ENCODE measurements at regions not wholly inside any gene's neighbourhood (a gene's known extent, or its start where the extent isn't known, plus 50 kb on each side); places are given as distances from the start of the nearest gene placed in this dataset.
"Not testable (repeated sequence)": the region's sequence is repeated elsewhere in the genome, so short reads cannot be mapped to it uniquely, and the experiment has no call there.

DNA sequence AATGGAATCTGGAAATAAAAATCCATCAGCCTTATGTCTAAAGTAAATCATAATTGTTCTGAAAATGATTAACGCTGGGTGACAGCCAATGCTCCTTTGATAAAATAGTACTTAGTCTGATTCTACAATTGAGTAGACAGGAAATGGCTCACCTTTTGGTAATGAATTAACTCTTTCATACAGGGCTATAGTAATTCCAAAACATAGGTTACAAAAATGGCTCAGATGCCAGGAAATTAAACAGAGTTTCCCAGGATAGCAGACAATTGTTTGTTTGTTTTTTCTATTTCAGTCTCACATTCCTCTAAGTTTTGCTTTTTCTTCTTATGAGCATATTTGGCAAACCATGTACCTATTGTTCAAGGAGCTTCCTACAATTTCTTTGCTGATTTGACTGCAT, 257.2 kb upstream of the EPHA7 start:
- DNase-seq (ENCODE audit: low read depth) = no peak

DNA sequence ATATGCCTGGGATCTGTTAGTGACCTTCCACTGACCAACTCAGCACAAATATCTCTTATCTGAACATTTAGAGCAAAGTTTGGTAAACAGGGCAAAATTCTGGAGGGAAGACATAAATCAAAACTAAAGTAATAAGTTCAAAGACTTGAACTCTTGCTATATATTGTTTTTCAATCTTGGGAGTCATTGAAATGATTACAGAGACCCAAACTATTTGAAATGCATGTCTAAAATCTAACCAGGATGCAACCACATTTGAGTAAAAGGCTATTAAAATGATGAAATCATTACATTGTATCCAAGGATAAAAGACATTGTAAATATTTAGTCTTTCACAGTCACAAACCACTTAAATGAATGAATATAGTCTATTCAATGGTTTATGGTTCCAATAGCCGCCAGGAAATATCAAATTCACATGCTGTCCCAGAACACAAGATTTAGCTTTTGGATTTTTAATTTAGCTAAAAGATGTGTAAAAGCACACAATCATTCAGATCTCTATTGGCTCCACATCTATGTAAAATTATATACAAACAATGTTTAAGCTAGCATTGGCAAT, 256.6 kb upstream of the EPHA7 start:
- no peak for DNase-seq (ENCODE audit: low read depth)

DNA sequence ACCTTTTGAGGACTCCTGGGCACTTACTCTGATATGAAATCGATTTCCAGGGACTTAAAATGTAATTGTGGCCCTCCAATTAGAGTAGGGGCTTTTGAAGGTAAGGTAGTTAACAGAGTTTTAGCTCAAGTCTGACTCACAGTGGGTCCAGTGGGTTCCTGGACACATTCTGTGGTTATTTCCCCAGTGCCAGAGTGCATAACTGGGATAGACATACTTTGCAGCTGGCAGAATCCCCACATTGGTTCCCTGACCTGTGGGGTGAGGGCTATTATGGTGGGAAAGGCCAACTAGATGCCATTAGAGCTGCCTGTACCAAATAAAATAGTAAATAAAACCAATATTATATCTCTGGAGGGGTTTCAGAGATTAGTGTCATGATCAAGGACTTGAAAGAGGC, 243.8 kb upstream of the EPHA7 start:
- no peak for DNase-seq (ENCODE audit: low read depth)

DNA sequence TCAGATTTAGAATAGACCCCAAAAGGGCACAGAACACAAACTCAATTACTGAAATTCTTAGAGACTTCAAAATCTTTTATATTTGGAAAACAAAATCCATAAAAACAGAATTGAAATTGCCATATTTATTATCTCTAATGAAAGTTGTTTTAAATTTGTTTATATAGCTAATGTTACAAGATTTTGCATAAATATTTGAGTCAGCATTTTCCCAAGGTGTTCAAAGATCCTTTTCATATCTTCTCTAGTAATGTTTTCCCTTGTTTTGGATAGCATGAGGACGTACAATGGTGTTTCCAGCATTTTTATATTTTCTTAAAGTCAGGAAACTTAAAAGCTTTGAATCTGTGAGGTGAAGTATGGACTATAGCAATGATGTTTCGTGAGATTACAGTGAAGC, 235.2 kb upstream of the EPHA7 start:
- DNase-seq (ENCODE audit: low read depth) = no peak

DNA sequence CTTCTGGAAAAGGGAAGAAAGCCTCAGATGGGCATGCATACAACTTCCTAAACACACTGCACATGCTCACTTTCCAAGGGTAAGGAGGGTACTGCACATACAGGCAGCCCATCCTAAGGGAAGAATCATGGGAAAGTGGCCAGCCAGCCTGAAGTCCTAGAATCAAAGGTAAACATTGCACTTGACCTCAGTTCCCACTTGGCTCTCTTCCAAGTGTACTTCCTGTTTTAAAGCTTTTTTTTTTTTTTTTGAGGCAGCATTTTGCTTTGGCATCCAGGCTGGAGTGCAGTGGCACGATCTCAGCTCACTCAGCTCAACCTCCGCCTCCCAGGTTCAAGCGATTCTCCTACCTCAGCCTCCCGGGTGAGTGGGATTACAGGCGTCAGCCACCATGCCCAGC, 225.3 kb upstream of the EPHA7 start:
- no peak for DNase-seq (ENCODE audit: low read depth)

DNA sequence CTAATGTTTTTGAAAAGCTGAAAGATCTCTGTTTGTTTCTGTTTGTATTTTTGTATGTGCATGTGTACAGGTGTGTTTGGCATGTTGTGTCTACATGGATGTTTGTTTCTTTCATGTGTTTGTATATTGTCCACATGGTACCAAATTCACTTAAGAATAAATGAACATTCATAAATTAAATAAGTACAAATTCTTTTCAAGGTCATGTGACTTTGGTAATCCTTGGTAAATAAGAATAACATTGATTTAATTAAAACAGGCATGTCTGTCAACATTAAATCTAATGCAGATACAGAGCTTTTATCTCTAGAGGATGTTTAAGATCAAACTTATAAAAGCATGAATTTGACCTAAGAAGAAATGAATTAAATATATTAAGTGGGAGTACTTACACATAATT, 219.8 kb upstream of the EPHA7 start:
- no peak for DNase-seq (ENCODE audit: low read depth)

DNA sequence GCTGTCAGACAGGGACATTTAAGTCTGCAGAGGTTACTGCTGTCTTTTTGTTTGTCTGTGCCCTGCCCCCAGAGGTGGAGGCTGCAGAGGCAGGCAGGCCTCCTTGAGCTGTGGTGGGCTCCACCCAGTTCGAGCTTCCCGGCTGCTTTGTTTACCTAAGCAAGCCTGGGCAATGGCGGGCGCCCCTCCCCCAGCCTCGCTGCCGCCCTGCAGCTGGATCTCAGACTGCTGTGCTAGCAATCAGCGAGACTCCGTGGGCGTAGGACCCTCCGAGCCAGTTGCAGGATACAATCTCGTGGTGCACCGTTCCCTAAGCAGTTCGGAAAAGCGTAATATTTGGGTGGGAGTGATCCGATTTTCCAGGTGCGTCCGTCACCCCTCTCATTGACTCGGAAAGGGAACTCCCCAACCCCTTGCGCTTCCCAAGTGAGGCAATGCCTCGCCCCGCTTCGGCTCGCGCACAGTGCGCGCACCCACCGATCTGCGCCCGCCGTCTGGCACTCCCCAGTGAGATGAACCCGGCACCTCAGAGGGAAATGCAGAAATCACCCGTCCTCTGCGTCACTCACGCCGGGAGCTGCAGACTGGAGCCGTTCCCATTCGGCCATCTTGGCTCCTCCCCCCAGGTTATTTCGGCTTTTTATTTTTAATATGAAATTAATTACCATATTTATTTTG, 217.8 kb upstream of the EPHA7 start:
- DNase-seq (ENCODE audit: low read depth) = not testable (repeated sequence)

DNA sequence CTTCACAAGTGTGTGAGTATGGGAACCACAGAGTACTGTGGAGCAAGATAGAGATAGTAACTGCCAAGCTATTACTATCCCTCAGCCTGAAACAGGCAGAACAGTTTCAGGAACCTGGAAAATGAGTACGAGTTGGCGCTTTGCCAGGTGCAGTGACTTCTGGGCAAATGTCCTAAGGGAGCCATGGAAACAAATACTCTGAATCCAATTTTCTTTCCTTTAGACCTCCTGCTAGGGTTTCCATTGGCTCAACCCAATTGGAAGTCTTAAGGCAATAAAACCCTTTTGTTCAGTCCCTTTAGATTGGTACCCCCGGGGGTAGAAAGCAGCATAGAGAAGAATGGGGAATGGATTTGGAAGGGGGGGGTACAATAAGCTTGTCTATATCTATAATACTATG, 205.0 kb upstream of the EPHA7 start:
- no peak for DNase-seq (ENCODE audit: low read depth)

DNA sequence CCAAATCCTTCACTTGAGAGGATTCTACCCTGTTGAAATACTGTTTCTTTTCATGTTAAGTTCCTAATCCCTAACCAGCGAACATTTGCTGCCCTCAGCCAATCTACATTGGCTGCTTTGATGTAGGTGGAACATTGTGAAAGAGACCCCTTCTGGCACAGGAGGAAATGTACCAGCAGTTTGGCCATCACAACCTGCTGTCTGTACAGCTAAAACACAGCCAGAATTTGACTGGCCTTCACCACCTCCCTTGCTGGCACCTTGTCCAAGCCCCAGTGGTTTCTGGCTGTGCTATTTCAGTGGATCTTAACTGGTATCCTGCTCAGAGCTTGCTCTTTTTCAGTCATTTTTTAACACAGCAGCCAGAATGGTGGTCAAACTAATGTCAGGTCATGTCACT, 202.1 kb upstream of the EPHA7 start:
- DNase-seq (ENCODE audit: low read depth) = no peak

DNA sequence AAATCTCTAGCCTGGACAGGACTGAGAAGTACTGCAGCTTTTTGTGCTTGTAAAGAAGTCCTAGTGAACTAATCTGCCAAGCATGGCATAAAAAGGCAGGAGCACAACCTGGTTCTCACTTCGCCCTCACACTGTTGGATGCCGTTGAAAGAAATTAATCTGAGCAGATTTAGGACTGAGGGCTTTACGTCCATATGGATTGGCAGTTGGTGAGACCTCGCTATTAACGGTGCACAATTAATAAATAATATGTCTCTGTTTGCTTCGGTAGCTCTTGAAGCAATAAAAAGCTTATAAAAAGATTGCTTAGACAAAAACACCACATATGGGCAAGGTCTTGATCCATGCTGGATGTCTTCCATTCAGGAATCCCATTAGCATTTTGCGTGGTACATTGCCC, 185.6 kb upstream of the EPHA7 start:
- DNase-seq (ENCODE audit: low read depth) = no peak

DNA sequence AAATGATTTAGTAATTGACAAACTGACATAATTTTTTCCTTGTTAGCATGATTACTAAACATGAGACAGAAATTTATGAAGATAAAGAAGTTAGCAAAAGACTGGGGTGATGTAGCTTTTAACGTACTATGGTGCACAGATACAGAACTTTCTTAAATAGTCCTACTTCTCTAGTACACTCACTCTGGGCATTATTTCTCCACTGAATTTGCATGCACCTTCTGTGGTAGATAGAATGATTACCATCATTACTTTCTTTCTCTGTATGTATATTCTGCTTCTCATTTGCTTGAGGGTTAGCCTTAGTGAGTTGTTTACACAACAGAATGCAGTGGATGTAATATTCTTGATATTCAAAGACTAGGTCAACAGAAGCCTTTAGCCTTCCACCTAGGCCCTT, 173.1 kb upstream of the EPHA7 start:
- no peak for DNase-seq (ENCODE audit: low read depth)

DNA sequence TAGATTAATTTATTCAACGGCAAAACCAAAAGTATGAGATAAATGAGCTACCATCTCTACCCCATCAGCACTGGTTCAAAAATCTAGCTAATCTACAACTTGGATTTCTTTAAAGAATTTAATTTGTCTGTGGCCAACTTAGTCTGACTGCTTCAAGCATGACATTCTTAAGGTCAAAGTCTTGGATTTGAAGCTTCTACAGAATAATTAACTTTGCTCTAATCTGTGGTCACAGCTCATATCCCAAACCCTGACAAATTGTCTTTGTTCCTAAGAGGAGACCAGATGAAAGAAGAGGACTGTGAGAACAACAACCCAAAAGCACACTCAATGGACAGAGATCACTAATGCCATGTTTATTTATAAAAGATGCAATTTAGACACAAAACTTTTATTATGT, 166.9 kb upstream of the EPHA7 start:
- no peak for DNase-seq (ENCODE audit: low read depth)

DNA sequence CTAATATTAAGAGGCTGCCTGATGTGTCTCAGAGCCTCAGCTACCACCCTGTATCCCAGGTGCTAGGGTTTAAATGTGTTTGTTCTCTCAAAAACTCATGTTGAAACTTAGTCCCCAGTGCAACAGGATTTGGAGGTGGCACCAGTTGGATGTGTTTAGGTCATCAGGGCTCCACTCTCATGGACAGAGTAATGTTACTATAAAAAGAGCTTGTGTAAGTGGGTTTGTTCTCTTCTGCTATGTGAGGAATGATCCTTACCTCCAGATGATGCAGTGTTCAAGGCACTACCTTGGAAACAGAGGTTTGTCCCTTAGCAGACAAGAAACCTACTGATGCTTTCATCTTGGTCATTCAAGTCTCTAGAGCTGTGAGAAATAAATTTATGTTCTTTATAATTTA, 164.9 kb upstream of the EPHA7 start:
- DNase-seq (ENCODE audit: low read depth) = no peak

DNA sequence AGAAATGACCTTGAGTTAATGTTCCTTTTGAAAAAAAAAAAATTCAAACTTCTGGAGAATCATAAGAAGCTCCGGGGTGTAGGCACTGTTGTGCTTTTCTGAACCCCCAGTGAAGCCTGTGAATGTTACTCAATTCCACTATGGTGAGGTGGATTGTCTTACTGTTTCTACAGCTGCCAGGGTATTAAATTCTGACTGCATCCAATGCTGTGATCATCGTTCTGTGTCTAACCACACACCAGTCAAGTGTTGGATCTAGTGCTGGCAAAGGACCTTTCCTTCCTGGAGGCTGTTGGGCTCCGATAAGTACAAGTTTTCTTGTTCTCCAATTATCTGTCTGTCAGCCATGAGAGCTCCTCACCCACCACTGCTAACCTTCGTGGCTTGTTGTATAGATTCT, 162.0 kb upstream of the EPHA7 start:
- no peak for DNase-seq (ENCODE audit: low read depth)

DNA sequence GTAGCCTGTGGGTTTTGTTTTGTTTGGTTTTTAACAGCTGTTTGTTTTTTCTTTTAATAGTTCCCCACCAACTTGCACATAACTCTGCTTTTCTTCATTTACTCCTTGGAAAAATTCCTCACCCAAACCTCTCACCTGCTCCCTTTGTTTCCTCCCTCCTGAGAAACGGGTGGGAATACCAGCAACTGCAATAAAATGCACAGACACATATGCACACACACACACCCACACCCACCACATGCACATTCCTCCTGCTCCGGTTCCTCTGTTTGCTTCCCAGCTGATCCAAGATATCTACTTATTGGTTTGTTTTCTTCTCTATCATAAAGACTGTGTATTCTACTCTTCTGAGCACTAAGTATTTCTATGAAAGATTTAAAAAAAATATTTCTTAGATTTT, 161.1 kb upstream of the EPHA7 start:
- no peak for DNase-seq (ENCODE audit: low read depth)

DNA sequence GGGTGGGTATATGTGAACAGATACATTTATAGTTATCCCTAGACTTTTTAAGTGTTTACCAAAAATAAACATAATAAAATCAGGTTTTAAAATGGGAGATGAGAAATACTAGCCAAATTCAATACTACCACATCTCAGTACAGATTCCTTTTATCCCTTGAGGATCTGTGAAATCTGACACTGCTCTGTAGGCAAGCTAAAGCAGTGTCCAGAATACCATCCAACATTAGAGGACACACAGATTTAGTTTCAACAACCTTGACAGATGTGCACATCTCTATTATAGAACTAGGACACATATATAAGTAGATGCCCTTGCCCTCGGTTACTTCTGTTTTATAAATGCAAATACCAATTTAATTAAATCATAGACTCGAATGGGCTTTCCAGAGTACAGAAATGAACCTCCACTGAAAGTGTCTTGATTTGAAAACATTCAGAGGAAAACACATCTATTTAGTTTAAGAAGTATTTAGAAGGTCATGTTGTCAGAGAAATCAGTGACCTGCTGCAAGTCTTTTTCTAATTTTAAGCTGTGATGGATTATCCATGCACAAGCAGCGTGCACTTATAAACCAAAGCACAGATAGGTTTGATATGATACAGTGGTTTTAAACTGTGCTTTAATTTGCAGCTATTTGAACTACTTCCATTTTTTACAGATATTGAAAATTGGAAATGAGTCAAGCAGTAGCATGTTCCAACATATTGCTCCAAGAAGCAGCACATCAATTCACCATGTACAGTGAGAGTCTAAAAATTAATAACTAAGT, 156.3 kb upstream of the EPHA7 start:
- no peak for DNase-seq (ENCODE audit: low read depth)

DNA sequence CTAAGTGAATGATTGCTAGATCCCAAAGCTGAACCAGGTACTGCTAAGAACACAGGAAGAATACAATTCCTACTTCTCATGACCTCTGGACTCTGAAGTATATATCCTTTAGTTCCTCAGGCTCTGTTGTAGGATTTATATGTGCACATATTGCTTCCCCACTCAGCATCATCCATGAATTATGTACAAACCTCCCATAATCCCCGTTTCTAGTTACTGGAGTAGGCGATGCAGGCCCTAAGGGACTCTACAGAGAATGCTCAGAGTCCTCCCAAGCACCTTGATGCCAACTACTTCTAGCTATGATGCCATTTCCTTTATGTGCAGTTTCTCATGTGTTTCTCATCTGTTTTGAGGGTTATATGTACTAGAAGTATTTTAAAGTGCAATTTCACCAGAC, 154.9 kb upstream of the EPHA7 start:
- no peak for DNase-seq (ENCODE audit: low read depth)

DNA sequence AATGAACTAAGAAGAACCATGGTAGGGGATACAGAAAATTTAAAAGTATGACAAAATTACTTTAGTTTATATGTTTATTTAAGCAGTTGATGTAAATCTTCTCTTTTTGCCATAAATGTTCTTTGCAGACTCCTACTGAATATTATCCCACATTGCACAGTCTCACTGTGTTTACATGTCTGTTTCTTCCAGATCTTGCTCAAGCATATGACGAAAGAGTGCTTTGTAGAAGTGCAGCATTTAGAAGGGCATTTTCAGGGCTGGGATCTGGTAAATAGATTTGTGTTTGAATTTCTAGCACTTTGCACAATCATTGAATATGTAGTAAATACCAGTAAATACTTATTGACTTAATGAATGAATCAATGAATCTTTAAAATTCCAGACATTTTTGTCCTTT, 152.0 kb upstream of the EPHA7 start:
- no peak for DNase-seq (ENCODE audit: low read depth)

DNA sequence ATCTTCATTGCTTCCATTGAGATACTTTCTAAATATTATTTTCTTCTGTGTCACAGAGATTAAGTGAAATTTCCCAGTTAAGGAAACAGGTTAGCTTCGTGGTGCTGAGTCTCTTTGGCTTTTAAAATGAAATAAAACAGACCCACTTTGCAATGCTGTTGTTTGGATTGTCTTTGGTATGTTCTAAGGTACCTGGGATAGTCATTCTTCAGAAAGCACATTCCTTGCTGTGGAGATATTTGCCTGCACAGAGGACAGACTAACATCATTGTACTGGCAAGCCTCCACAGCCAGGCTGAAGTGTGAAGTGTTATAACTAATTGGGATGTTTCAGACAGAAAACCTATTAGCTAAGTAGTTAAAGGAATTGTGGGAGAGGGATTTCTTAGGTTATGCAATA, 148.8 kb upstream of the EPHA7 start:
- DNase-seq (ENCODE audit: low read depth) = no peak

DNA sequence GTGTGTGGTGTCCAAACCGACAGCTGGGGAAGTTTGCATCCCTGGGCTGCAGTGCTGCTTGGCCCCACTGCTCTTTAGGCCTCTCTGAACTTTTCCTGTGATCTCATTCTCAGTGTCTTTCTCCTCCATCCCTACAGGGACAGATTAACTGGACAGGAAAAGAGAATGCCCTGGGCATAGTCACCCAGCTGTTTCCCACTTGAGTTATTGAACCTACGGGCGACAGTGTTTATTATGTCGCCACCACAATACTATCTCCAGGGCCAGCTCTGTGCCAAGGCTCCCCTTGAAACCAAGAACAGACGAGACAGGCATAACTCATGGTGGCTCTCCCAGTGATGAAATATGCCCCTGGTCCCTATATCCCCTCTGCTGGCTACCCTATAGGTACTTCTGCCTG, 147.8 kb upstream of the EPHA7 start:
- no peak for DNase-seq (ENCODE audit: low read depth)

DNA sequence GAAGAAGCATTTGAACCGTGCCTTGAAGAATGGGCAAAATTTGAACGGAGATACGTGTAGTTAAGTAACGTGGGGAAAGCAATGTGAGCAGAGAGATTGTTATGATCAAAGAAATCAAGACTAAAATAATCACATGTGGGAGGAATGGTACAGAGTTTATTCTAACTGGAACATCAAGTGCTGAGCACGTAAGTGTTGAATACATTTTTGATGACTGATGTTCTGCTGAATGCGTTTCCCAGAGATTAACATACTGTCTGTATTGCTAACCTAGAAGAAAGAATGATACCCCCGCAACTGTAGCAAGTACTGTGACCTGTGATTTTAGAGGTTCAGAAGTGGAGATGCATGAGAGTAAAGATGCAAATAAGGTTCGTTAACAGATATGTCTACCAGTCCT, 146.9 kb upstream of the EPHA7 start:
- DNase-seq (ENCODE audit: low read depth) = no peak

DNA sequence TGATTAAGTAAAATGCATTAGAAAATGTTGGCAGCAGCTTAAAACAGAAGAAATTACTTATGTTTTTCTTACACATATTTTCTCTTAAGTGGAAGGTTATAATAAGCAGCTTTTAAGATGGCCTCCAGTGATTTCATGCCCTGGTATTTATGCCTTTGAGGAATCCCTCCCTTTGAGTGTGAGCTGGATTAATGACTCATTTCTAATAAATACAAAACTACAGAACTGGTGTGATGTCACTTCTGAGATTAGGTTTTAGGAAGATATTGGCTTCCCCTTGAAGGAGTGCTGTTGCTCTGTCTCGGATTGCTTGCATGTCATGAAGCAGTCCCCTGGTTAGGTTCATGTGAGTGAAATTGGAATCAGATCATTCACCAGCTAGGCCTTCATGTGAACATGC, 143.2 kb upstream of the EPHA7 start:
- DNase-seq (ENCODE audit: low read depth) = no peak

DNA sequence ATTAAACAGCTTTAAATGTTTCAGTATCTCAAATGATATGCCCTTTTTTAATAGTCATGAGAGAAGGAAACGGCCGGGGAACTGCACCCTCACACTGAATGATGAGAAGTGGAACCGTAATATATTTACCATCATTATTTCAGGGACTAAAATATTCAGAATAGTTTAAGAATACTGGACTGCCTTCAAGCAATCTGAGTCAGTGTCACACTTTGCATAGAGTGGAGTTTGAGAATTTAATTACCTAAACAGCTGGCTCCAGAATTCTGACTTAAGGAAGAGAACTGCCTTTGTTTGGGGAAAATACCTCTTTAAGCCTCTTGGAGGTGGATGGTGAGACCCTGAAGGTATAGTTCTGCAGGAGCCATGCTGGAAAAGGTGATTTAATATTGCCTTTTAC, 135.9 kb upstream of the EPHA7 start:
- DNase-seq (ENCODE audit: low read depth) = no peak

DNA sequence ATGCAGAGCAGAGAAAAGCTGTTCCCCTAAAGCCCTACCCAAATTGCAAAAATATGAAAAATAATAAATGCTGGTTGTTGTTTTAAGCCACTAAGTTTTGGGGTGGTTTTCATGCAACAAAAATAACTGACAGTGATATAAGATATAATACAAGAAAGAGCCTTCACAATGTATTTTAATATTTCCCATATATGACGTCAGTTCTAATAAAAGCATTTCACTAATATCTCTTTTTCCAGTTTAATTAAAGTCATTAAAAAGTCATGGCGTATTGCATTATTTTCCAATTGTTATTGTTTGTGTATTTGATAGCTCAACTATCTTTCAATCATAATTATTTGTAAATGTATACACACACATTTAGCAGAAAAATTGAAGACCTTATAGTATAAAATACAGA, 134.7 kb upstream of the EPHA7 start:
- no peak for DNase-seq (ENCODE audit: low read depth)
